Fibroblast of skin of right quadriceps (primary cell): ENCODE measurements at regions not wholly inside any gene's neighbourhood (a gene's known extent, or its start where the extent isn't known, plus 50 kb on each side); places are given as distances from the start of the nearest gene placed in this dataset.
"Not testable (repeated sequence)": the region's sequence is repeated elsewhere in the genome, so short reads cannot be mapped to it uniquely, and the experiment has no call there.

Experiments
- DNase-seq: peaks from one replicate; pipeline ENCODE4 v3.0.0-alpha.2; 2013

DNA sequence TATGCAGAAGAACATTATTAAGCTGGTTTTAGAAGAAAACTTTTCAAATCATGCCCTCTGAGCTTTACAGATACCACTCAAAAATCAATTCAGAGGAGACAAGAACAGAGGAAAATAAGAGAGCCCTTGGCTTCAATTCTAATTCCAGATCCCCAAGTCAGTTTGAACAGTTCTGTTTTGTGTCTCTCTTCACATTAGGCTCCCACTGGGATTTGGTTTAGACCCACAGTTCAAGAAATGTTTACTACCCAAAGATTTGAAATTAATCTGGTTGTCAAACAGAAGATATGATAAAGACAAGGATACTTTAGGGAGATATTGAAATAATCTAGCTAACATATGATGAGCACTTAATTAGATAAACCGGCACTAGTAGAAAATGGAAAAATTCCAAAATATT lies 329.5 kb downstream of the RAD51AP2 start:
- no peak for DNase-seq

DNA sequence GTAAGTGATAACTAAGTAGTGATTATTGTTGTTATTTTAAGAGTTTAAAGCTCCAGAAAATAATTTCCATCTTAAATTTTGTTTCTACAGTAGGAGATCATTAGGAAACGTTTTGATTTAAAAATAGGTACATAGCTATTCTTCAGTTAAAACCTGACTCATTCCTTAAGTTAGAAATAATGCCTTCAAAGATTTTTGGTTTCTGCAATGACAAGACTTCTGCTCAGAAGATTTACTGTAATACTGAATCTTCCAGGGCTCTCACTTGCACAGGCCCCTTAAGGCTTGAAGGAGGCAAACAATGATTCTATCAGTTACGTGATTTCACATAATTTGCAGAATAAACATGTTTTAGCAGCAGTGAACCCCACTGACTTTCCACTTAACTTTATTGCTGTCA lies 333.7 kb downstream of the RAD51AP2 start:
- no peak for DNase-seq

DNA sequence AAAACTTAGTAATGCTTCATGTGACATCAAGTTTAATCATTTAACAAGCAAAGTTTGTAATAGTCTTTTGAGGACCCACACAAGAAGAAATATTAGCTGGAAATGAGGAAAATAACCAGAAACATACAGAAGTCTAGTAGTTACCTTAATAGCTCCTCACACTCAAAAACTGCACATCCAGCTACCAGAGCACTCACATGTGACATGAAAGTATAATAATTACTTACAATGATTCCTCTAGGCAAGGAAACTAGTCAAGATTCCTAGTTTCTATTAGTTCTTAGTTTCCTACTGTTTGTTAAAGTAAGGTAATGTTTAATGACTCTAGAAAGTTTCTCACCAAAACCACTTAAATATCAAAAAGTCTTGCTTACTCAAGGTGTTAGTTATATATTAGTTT lies 335.8 kb downstream of the RAD51AP2 start:
- no peak for DNase-seq

DNA sequence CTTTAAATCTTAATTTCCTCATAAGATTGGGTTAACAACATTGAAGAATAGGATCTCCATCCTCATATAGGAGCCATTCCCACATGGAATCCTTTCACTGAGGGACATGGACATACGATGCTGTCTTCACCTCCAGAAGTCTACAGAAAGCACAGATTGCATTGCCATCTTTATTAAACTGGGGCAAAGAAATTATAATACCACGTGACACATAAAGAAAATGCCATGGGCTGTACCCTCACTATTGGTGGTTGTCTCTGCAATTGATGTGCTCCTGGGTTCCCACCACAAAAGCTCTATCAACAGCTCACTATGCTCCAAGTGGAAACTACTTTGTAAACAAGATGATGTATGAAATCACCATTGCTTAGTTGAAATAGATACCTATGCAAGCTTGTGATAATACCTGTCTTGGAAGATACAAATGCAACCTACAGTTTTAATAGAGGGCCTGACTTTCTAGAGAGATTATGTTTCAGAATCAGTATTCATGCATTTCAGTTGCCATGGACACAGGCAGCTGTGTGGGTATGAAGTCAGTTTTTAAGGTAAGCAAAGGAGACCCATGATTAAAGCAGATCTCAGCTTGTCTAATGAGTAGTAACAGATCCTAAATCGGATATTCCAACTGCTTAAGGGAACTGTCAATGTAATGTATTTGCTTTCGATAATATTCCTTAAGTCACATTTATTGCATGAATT lies 337.0 kb downstream of the RAD51AP2 start:
- DNase-seq = no peak

DNA sequence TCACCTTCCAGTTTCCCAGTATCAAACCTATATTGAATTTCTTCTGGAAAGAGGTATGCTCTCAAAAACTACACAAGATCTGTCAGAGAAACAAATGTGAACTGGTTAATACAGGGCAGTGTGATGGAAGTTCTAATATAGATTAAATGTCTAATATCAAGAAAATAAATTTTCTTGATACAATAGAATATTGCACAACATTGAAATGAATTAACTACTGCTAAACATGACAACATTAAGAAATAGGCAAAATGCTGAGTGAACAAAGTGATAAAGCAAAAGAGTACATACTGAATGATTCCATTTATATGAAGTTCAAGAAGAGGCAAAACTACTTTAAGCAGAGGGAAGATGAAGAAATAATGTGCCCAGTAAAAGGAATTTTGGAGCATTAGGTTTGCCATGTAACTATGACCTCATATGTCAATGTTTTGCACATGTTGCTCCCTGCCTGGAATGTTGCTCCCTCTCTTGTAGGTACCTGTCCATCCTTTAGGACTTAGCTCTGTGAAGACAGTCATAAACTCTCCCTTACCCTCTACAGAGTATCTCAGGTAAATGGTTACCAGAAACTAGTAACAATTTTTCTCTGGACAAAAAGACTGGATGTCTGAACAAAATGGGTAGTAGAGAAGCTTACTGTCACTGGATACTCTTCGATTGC lies 339.0 kb downstream of the RAD51AP2 start:
- DNase-seq = no peak

DNA sequence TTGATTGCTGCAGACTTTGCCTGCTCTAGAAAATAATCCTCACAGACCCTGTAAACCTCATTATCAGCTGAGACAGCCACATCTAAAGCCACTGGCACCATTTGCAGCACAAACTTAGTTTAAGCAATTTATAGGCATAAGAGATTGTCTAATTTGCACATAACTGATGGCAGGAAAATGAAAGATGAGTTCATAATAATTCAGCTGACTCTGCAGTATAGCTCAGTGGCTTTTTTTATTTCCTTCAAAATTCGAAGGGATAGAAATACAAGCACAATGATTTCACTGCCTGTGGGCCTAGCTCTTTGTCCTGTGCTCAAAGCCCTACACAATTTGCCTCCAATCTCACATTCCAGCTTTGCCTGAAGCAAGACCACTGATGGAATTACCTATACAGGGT lies 341.2 kb downstream of the RAD51AP2 start:
- no peak for DNase-seq

DNA sequence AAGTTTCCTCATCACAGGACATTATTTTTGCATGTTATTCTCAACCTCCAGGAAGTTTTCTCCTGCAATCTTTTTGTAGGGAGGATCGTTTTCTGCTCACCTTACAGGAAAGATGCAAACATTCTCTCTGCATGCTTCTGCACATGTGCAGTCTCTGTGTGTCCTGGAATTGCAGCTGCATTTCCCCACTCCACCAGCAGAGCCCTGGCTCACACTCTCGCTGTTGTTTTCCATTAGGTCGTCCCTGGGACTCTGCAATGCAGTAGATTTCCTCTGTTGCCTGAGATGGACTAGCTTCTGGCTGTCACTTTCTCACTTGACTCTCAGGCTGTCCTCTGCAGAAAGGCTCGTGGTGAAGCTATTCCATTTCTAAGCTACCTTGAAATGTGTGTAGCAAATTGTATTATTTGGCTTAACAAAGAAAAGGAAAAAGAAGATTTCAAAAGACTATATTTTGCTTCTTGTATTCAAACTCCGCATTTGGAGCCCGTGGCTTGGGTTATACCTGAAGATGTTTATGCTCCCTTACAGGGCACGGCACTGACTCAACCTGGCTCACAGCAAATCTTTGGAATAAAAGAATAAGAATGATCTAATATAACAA lies 346.7 kb downstream of the RAD51AP2 start:
- DNase-seq = peak; percentile 23

DNA sequence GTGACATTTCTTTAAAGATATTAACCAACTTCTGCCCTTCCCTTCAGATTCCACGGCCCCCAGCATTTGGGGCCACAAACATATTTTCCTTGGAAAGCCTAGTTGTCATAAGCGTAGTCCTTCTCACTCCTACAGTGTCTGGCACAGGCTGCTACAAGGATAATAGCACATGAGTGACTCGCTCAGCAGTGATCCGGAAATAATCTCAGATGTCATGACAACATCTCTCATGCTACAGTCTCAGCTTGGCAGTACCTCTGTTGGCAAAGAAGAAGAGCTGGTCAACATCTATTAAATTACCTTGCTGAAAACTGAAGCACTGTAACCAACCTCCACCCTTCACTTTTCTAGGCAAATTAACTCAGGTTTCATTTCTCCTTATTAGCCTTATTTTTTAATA lies 351.7 kb downstream of the RAD51AP2 start:
- peak; percentile 65 for DNase-seq

DNA sequence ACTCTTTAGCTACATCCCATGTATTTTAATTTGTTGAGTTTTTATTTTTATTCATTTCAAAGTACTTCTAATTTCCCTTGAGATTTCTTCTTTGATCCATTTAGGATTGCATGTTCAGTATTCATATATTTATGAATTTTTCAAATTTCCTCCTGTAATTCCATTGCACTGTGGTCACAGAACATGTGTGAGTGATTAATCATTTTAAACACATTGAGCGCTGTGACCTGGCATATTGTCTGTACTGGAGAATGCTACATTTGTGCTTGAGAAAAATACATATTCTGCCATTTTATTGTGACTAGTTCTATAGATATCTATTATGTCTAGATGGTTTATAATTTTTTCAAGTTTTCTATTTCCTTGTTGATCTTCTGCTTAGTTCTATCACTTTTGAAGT lies 353.7 kb downstream of the RAD51AP2 start:
- peak; percentile 37 for DNase-seq

DNA sequence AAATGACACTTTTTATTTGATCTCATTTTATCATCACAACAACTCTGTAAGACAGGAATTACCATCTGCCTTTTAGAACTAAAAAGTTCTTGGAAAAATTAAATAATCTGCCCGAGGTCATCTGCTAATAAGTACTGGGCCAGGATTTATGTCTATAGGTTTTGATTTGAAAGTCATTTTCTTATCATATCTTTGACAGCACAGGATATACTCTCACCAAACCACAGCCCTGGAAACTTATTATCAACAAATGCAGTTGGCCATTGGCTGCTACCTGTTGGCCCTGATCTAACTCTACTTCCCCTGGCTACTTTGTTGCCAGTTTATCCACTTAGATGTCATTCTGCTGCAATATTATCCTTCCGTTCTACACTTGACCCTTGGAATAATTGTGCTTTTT lies 354.6 kb downstream of the RAD51AP2 start:
- DNase-seq = no peak

DNA sequence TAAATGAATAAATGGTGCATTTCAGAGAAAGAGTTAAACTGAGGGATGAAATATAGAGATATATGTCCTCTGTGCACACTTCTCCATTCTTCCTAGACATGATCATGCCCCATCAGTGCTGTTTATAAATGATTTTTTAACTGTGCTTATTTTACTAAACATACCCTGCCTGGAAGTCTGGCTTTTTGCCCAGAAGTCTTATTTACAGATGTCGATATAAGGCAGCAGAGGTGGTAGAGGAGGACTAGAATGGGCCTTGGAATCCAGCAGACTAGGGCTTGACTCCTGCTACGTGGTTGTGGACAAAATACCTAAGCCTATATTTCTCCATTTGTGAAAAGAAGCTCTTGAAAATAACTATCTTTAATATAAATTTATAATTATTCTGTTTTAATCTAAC lies 355.5 kb downstream of the RAD51AP2 start:
- DNase-seq = no peak

DNA sequence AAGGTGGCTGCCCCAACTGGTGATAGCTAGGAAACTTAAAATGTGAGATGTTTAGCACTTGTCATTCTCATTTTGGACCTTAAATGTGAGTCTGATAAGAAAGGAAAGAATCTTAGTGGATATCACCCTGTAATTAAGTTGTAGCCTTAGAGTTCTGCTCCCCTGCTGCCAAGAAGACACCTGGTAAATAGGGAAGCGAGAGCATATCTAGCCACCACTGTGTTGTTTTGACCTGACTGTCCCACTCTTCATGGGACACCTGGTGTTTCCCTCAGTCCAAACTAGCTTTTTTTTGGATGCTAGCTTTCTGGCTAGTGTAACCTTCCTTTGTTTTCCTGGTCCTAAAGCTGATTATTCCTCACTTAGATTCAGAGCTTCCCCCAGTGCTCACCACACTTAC lies 357.6 kb downstream of the RAD51AP2 start:
- DNase-seq = no peak

DNA sequence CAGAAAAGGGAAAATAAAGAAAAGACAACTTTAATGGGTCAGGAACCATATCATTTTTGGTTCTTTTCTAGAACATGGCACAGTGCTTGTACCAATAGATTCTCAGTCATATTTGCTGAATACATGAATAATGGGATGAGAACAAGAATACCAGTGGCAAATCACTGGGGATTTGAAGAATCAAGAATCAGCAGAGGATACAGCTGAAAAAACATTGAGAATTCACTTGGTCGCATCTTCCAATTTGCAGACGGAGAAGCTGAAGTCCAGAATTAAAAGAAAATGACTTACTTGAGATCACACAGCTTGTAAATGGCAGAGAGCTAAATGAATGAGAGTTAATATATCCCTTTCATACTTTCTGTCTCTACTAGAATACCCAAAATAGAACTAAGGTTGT lies 362.2 kb downstream of the RAD51AP2 start:
- no peak for DNase-seq

DNA sequence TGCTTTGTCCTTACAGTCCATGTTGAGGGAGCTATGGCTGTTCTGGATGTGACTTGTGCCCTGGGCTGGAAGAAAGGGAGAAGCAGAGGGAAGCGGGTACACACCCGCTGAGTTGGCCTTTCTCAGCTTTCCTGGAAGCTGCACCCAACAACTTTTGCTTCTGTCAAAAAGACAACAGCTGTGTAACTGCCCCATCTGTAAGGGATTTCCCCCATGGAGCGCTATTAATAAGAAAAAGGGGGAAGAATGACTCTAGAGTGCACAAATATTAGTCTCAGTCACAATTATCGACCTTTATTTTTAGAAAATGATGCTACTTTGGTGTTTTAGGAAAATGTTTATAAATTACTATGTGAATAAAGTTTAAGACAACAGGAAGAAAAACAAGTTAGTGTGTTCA lies 368.3 kb downstream of the RAD51AP2 start:
- no peak for DNase-seq

DNA sequence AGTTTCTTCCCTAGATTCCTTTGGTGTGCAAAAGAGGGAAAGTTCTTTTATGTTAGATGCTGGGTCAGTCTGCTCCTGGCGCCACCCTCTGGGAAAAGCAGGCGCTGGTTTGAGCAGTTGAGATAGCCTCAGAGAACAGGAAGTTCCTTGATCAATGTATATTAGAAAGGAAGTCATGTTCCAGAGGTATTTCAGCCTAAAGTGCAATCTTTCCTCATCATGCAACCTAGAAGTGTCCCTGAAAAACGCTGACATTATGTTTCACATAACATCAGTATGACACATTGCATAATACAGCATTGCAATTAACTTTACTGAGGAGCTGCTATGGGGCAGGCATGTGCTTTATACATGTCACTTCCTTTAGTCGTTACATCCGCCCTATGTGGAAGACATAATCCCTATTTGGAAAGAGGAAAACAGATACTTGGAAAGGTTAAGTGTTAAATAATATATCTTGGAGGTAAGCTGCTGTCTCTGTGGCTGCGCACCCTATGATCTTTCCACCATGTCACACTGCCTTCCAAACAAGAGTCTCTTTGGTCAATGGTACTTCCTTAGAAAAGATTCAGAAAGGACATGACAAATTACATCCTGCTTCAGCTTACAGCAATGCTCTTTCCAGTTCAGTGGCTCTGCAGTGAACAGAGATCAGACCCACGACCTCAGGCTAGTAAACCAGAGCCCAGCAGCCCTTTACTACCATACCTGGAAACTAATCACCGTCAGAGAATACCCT lies 369.7 kb downstream of the RAD51AP2 start:
- DNase-seq = peak; percentile 36

DNA sequence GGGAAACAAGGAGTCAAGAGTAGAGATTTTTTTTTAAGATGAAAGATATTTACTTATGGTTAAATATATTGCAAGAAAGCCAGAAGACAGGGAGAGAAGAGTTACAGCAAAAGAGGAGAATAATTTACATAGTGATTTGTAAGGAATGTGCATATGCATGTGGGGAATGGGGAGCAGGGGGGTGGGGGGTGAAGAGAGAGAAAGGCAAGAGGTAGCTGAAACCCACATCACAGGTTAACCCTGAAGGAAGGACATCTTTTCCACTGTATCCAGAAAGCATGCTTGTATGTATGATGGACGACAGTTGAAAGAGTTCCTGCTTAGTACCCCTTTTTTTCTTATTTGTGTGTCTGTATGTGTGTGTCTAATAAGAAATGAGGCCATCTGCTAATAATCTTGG lies 371.9 kb downstream of the RAD51AP2 start:
- DNase-seq = no peak

DNA sequence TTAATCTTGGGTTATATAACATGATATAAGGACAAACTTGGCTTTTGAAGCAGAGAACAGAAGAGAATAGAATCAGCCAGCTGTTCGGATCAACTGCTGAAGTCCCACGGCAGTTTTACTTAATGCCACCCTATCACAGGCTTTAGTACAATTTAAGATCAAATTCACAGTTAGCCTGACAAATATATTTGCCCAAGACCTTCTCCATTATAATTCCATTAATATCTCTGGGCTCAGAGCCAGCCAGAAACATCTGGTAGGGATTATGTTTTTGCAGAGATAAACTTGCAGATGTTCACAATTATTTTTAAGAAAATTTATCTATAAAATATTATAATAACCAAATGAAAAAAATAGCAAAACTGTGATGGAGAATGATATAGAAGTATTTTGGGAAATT lies 381.4 kb downstream of the RAD51AP2 start:
- DNase-seq = peak; percentile 4

DNA sequence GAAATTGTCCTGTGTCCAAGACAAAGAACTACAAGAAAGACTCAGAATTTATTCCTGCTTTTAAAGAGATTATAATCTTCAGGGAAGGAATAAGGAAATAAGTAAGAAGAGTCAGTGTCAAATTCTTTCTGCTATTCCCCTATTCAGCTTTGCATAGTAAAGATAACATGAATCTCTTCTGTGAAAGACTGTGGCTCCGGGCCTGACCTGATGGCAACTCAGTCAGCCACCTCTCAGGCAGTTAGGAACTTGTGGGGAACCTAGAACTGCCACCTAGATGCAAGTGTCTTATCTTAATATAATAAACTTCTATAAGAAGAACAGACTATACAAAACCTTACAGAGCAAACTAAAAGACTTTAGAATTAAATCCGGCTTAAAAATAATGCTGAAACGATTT lies 382.0 kb downstream of the RAD51AP2 start:
- DNase-seq = no peak

DNA sequence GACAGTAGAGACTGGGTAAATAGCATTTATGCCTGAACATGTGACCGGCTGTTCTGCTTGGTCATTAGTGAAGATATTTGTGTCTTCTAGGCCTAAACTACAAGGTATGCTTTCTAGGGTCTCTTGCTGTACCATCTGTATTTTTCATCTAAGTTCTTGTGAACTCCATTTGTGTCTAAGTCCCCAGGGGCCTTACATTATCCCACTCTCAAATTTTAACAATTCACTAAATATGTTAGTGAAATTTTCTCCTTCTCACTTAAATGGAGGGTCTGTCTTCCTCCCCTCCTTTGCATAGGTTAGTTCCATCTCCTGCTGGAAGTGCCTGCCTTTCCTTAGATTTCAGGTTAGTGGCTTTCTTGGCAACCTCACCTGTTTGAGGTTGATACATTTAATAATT lies 382.6 kb downstream of the RAD51AP2 start:
- no peak for DNase-seq

DNA sequence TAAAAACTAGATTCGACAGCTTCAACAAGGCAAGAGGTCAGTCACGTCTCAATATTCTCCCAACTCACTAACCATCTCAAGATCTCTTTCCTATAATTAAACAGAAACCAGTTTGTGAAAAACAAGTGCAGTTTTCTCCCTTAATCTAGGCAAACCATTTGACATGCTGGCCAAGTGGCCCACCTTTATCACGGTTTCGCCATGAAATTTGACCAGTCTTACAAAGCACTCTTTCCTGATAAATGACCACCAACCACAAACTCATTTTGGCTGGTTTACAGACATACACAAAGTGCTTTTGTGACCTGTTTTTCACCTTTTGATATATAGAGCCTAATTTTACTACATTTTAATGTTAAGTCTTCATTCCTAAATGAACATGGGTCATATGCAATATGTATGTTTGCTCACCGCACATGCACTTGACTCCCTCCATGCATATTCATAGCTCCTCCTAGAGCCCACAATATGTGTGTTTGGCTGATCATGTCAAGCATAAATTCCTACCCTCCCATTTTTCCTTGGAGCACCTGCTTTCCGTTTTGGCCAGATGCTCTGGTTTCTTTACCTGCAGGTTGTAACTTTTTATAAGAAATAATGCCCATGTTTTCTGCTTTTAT lies 385.1 kb downstream of the RAD51AP2 start:
- DNase-seq = no peak

DNA sequence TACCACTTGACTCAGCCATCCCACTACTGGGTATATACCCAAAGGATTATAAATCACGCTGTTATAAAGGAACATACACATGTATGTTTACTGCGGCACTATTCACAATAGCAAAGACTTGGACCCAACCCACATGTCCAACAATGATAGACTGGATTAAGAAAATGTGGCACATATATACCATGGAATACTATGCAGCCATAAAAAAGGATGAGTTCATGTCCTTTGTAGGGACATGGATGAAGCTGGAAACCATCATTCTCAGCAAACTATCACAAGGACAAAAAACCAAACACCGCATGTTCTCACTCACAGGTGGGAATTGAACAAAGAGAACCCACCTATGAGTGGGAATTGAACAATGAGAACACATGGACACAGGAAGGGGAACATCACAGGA lies 387.6 kb downstream of the RAD51AP2 start:
- DNase-seq = not testable (repeated sequence)

DNA sequence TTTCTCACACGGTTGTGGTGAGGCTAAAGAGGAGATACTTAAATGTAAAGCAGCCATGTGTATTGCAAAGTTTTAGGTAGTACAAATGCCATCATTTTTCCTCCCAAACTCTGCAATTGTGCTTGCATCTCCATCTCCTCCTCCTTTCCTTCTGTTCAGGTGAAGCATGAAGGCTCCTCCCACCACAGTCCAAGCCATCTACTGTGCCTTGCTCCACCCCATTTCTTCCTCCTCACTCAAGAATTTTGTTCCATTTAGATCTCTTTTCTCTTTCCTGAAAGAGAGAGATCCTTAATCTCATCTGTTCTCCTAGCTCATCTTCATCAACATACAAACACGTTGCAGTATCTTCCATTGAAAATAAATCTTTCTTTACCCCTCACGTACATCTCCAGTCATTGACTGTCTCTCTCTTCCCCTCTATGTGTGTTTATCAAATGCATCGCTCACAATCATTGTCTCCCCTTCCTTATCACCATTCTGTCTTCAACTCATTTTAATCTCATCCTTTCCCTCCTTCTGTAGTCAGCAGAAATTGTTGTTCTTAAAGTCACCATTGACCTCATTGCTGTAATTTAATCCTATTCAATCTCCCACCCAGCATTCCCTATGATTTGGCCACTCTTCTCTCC lies 392.1 kb downstream of the RAD51AP2 start:
- no peak for DNase-seq
